DOHH2 (cell line): ENCODE measurements at regions not wholly inside any gene's neighbourhood (a gene's known extent, or its start where the extent isn't known, plus 50 kb on each side); places are given as distances from the start of the nearest gene placed in this dataset.

Source experiments
- H3F3A ChIP-seq: fragments of 200-600 bp; sonication (generic), shearing (Covaris generic); 2 replicates; pipeline ENCODE4 v1.6.0; 2016; ENCODE audit warnings: antibody characterized with exemption, mild to moderate bottlenecking; ENCODE audit not compliant: control insufficient read depth, insufficient read depth
- H3K27ac ChIP-seq: fragments of 200-600 bp; sonication (generic); 2 replicates; pipeline ENCODE4 v1.5.1; 2014; ENCODE audit warnings: low read depth, mild to moderate bottlenecking, low read length, moderate library complexity
- H3K27me3 ChIP-seq: fragments of 200-600 bp; sonication (generic); 2 replicates; pipeline ENCODE4 v1.6.1; 2014; ENCODE audit warnings: mild to moderate bottlenecking, low read length, mixed read lengths; ENCODE audit not compliant: control insufficient read depth
- H3K36me3 ChIP-seq: fragments of 200-600 bp; sonication (generic); 2 replicates; pipeline ENCODE4 v1.6.1; 2014; ENCODE audit warnings: mild to moderate bottlenecking, low read length, moderate library complexity, mixed read lengths; ENCODE audit not compliant: control insufficient read depth
- H3K4me1 ChIP-seq: fragments of 200-600 bp; sonication (generic); 2 replicates; pipeline ENCODE4 v1.6.1; 2014; ENCODE audit warnings: mild to moderate bottlenecking, low read length, mixed read lengths; ENCODE audit not compliant: control insufficient read depth
- H3K4me2 ChIP-seq: fragments of 200-600 bp; sonication (generic); 2 replicates; pipeline ENCODE4 v1.6.0; 2014; ENCODE audit warnings: mild to moderate bottlenecking, low read length, moderate library complexity
- H3K4me3 ChIP-seq: fragments of 200-600 bp; sonication (generic); 2 replicates; pipeline ENCODE4 v1.5.1; 2014; ENCODE audit warnings: mild to moderate bottlenecking, low read length, mixed read lengths
- H3K79me2 ChIP-seq: fragments of 200-600 bp; sonication (generic); 2 replicates; pipeline ENCODE4 v1.6.1; 2014; ENCODE audit warnings: mild to moderate bottlenecking, low read length, mixed read lengths; ENCODE audit not compliant: control insufficient read depth
- H3K9me2 ChIP-seq: fragments of 200-600 bp; sonication (generic); replicated peaks from 2 replicates; pipeline ENCODE4 v1.6.1; 2014; ENCODE audit warnings: mild to moderate bottlenecking, low read length, mixed read lengths; ENCODE audit not compliant: control insufficient read depth
- H3K9me3 ChIP-seq: fragments of 200-600 bp; sonication (generic); 2 replicates; pipeline ENCODE4 v1.6.1; 2014; ENCODE audit warnings: antibody characterized with exemption, low read length, mixed read lengths; ENCODE audit not compliant: control insufficient read depth, insufficient read depth
- H4K20me1 ChIP-seq: fragments of 200-600 bp; sonication (generic); 2 replicates; pipeline ENCODE4 v1.6.0; 2014; ENCODE audit warnings: low read depth, mild to moderate bottlenecking, antibody characterized with exemption, low read length, moderate library complexity; ENCODE audit not compliant: control insufficient read depth, insufficient read depth
- CTCF ChIP-seq: fragments of 200-600 bp; sonication (generic); IDR thresholded peaks from one replicate; pipeline ENCODE4 v1.5.1; 2014; ENCODE audit warnings: antibody characterized with exemption, mild to moderate bottlenecking, low read depth, low read length; ENCODE audit not compliant: poor library complexity, severe bottlenecking
- EZH2phosphoT487 ChIP-seq: fragments of 200-600 bp; sonication (generic); IDR thresholded peaks from 2 replicates; pipeline ENCODE4 v1.6.1; 2017; ENCODE audit warnings: borderline replicate concordance, mild to moderate bottlenecking, antibody characterized with exemption, low read length, moderate library complexity, mixed read lengths

- no peaks in the 10 kb centered on the region for H3K79me2 ChIP-seq
- no peaks in the 10 kb centered on the region for H3K36me3 ChIP-seq
- H3F3A ChIP-seq, result no peaks in the 10 kb centered on the region
- no peak overlapping the region for H3K27ac ChIP-seq
- no peaks in the 10 kb centered on the region for H3K9me2 ChIP-seq
- no peaks in the 10 kb centered on the region for H3K4me1 ChIP-seq
- no peak overlapping the region for H3K4me3 ChIP-seq
- H3K9me3 ChIP-seq, result no peaks in the 10 kb centered on the region
- no peak overlapping the region for H3K4me2 ChIP-seq
- no peaks in the 10 kb centered on the region for H4K20me1 ChIP-seq
- no peaks in the 10 kb centered on the region for H3K27me3 ChIP-seq
- TF ChIP-seq CTCF (no peak), EZH2phosphoT487 (no peak)
Observed at GRCh38 chr16:50957056-50957455, 194.0 kb downstream of the SALL1 start.

GRCh38 chr16:50956637-50957036, 194.4 kb downstream of the SALL1 start:
- Histone ChIP-seq H3F3A (no peaks in the 10 kb centered on the region), H3K4me1 (no peaks in the 10 kb centered on the region), H3K4me3 (no peak overlapping the region), H3K27ac (no peak overlapping the region), H3K9me2 (no peaks in the 10 kb centered on the region), H3K9me3 (no peaks in the 10 kb centered on the region), H3K27me3 (no peaks in the 10 kb centered on the region), H4K20me1 (no peaks in the 10 kb centered on the region), H3K4me2 (no peak overlapping the region), H3K79me2 (no peaks in the 10 kb centered on the region), H3K36me3 (no peaks in the 10 kb centered on the region)
- no peak for TF ChIP-seq EZH2phosphoT487
- no peak for TF ChIP-seq CTCF

GRCh38 chr16:50955311-50955710, 195.8 kb downstream of the SALL1 start:
- Histone ChIP-seq H3K9me2 (no peaks in the 10 kb centered on the region), H3F3A (no peaks in the 10 kb centered on the region), H3K27me3 (no peaks in the 10 kb centered on the region), H3K4me1 (no peaks in the 10 kb centered on the region), H3K9me3 (no peaks in the 10 kb centered on the region), H3K4me2 (no peak overlapping the region), H3K36me3 (no peaks in the 10 kb centered on the region), H3K79me2 (no peaks in the 10 kb centered on the region), H3K4me3 (no peak overlapping the region), H4K20me1 (no peaks in the 10 kb centered on the region), H3K27ac (no peak overlapping the region)
- TF ChIP-seq CTCF (no peak), EZH2phosphoT487 (no peak)

- Histone ChIP-seq H3K27ac (no peak overlapping the region), H3K9me3 (no peaks in the 10 kb centered on the region), H3K27me3 (no peaks in the 10 kb centered on the region), H3K9me2 (no peaks in the 10 kb centered on the region), H3F3A (no peaks in the 10 kb centered on the region), H3K4me1 (no peaks in the 10 kb centered on the region), H3K4me3 (no peak overlapping the region), H3K79me2 (no peaks in the 10 kb centered on the region), H4K20me1 (no peaks in the 10 kb centered on the region), H3K4me2 (no peak overlapping the region), H3K36me3 (no peaks in the 10 kb centered on the region)
- TF ChIP-seq CTCF (no peak), EZH2phosphoT487 (no peak)
Observed at GRCh38 chr16:50954469-50954868, 196.6 kb downstream of the SALL1 start.
